PC-3 (cell line): ENCODE measurements at regions not wholly inside any gene's neighbourhood (a gene's known extent, or its start where the extent isn't known, plus 50 kb on each side); places are given as distances from the start of the nearest gene placed in this dataset.

ENCODE experiments used
- EZH2 ChIP-seq: fragments of 300-600 bp; sonication (generic); IDR thresholded peaks from one replicate; pipeline ENCODE4 v1.6.1; 2017; ENCODE audit warnings: antibody characterized with exemption, mild to moderate bottlenecking, low read length; ENCODE audit not compliant: unreplicated experiment
- TF ChIP-seq, protein P1 (sequence below): fragments of 300-600 bp; sonication (generic); conservative IDR thresholded peaks from 2 replicates; pipeline ENCODE4 v1.5.1; 2017; ENCODE audit warnings: antibody characterized with exemption, low read depth, mild to moderate bottlenecking, low read length

GRCh38 chr13:33911521-33911920, 93.6 kb downstream of the RFC3 start:
- TF ChIP-seq, protein P1, sequence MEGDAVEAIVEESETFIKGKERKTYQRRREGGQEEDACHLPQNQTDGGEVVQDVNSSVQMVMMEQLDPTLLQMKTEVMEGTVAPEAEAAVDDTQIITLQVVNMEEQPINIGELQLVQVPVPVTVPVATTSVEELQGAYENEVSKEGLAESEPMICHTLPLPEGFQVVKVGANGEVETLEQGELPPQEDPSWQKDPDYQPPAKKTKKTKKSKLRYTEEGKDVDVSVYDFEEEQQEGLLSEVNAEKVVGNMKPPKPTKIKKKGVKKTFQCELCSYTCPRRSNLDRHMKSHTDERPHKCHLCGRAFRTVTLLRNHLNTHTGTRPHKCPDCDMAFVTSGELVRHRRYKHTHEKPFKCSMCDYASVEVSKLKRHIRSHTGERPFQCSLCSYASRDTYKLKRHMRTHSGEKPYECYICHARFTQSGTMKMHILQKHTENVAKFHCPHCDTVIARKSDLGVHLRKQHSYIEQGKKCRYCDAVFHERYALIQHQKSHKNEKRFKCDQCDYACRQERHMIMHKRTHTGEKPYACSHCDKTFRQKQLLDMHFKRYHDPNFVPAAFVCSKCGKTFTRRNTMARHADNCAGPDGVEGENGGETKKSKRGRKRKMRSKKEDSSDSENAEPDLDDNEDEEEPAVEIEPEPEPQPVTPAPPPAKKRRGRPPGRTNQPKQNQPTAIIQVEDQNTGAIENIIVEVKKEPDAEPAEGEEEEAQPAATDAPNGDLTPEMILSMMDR, result no peak
- no peak for TF ChIP-seq EZH2
